Skin of body (tissue), 2 donors: ENCODE measurements at regions not wholly inside any gene's neighbourhood (a gene's known extent, or its start where the extent isn't known, plus 50 kb on each side); places are given as distances from the start of the nearest gene placed in this dataset. TPM values are rescaled to one million over a fixed set of nuclear protein-coding genes. Genes with fewer than 3 reads are reported as not detected.
"Not testable (repeated sequence)": the region's sequence is repeated elsewhere in the genome, so short reads cannot be mapped to it uniquely, and the experiment has no call there.

Experiments used
- DNase-seq: peaks from one replicate; lab custom pipeline; 2025; lab: John Stamatoyannopoulos, UW
- small RNA-seq: library from RNA; depleted of rRNA; stranded (forward); fragments of <200 nt; gene quantifications from one replicate; pipeline ENCODE3, GENCODE V24; 2014; ENCODE audit warnings: low replicate concordance

- no peak for DNase-seq
Measured at GRCh38 chr2:225773148-225773547, 373.6 kb downstream of the NYAP2 start.

- no peak for DNase-seq
Measured at GRCh38 chr2:225771701-225772100, 372.2 kb downstream of the NYAP2 start.

GRCh38 chr2:225768741-225769140 is 369.2 kb downstream of the NYAP2 start:
- no peak for DNase-seq

GRCh38 chr2:225766431-225766830 is 366.9 kb downstream of the NYAP2 start:
- DNase-seq: no peak

- no peak for DNase-seq
Measured at GRCh38 chr2:225765820-225766219, 366.3 kb downstream of the NYAP2 start.

- DNase-seq: no peak
Measured at GRCh38 chr2:225764346-225764745, 364.8 kb downstream of the NYAP2 start.

GRCh38 chr2:225763711-225764110 is 364.2 kb downstream of the NYAP2 start:
- DNase-seq: no peak

- no peak for DNase-seq
Measured at GRCh38 chr2:225761396-225761795, 361.9 kb downstream of the NYAP2 start.

- no peak for DNase-seq
Measured at GRCh38 chr2:225757248-225757647, 357.7 kb downstream of the NYAP2 start.

- DNase-seq: no peak
Measured at GRCh38 chr2:225756198-225756597, 356.7 kb downstream of the NYAP2 start.

GRCh38 chr2:225748609-225749008 is 349.1 kb downstream of the NYAP2 start:
- DNase-seq: no peak

- not testable (repeated sequence) for DNase-seq
Measured at GRCh38 chr2:225743996-225744395, 344.5 kb downstream of the NYAP2 start.

- DNase-seq: no peak
Measured at GRCh38 chr2:225742487-225742886, 343.0 kb downstream of the NYAP2 start.

- peak; percentile 97 for DNase-seq
Measured at GRCh38 chr2:225740086-225740485, 340.6 kb downstream of the NYAP2 start.

- DNase-seq: no peak
Measured at GRCh38 chr2:225739328-225739727, 339.8 kb downstream of the NYAP2 start.

- no peak for DNase-seq
Measured at GRCh38 chr2:225738735-225739134, 339.2 kb downstream of the NYAP2 start.

GRCh38 chr2:225737556-225737955 is 338.0 kb downstream of the NYAP2 start:
- DNase-seq: no peak

GRCh38 chr2:225735844-225736243 is 336.3 kb downstream of the NYAP2 start:
- DNase-seq: peak; percentile 89

- DNase-seq: no peak
Measured at GRCh38 chr2:225725726-225726125, 326.2 kb downstream of the NYAP2 start.

Small RNAs in the stretch of these regions (small RNA-seq; reads per million reads assigned to genes)
- not detected for gene AC068138.1
- gene MIR5702: not detected
